D721Med (cell line): ENCODE measurements at regions not wholly inside any gene's neighbourhood (a gene's known extent, or its start where the extent isn't known, plus 50 kb on each side); places are given as distances from the start of the nearest gene placed in this dataset.

Experiments used
- DNase-seq: peaks from one replicate; pipeline ENCODE4 v3.0.0; 2011; ENCODE audit warnings: low spot score; ENCODE audit not compliant: insufficient read length
- FAIRE-seq: peaks from 2 replicates; lab custom pipeline; 2011; peaks lifted over from hg19 to GRCh38; lab: Jason Lieb, UNC
- TF ChIP-seq, protein P1 (sequence below): IDR thresholded peaks from 2 replicates; pipeline ENCODE4 v1.5.1; 2012; ENCODE audit warnings: mild to moderate bottlenecking, control low read depth; ENCODE audit not compliant: insufficient read depth; ENCODE audit errors: missing control alignments

DNA sequence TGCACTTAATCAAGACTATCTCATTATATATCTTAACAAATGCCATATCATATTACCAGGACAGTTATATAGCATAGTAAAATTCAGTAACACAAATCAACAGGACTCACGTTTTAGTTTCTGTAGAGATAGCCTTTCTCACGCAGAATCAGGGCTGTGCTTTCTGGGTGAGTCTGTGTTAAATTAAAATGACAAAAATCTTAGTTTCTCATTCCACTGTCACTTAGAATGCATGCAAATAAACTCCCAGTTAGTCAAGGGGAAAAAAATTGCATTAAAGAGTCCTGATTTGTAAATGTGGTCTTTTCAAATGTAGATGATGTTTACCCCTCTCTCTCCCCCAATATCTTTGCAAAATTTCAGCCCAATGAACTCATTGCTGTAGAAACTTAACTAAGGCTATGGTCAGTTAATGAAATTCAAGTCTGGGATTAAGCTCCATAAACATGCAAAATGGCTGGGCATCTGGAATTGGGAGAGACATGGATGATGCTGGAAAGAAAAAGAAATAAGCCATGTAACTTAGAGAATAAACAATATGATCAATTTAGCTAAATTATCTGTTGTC, 77.8 kb upstream of the MGAT4C start:
- FAIRE-seq (no peak), DNase-seq (no peak)
- TF ChIP-seq, protein P1, sequence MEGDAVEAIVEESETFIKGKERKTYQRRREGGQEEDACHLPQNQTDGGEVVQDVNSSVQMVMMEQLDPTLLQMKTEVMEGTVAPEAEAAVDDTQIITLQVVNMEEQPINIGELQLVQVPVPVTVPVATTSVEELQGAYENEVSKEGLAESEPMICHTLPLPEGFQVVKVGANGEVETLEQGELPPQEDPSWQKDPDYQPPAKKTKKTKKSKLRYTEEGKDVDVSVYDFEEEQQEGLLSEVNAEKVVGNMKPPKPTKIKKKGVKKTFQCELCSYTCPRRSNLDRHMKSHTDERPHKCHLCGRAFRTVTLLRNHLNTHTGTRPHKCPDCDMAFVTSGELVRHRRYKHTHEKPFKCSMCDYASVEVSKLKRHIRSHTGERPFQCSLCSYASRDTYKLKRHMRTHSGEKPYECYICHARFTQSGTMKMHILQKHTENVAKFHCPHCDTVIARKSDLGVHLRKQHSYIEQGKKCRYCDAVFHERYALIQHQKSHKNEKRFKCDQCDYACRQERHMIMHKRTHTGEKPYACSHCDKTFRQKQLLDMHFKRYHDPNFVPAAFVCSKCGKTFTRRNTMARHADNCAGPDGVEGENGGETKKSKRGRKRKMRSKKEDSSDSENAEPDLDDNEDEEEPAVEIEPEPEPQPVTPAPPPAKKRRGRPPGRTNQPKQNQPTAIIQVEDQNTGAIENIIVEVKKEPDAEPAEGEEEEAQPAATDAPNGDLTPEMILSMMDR: no peak

- TF ChIP-seq, protein P1: no peak
- DNase-seq (no peak), FAIRE-seq (no peak)
Measured at GRCh38 chr12:86331457-86331856, 75.3 kb upstream of the MGAT4C start.

- TF ChIP-seq, protein P1: no peak
- DNase-seq: no peak
- no peak for FAIRE-seq
Measured at GRCh38 chr12:86331012-86331411, 74.8 kb upstream of the MGAT4C start.

DNA sequence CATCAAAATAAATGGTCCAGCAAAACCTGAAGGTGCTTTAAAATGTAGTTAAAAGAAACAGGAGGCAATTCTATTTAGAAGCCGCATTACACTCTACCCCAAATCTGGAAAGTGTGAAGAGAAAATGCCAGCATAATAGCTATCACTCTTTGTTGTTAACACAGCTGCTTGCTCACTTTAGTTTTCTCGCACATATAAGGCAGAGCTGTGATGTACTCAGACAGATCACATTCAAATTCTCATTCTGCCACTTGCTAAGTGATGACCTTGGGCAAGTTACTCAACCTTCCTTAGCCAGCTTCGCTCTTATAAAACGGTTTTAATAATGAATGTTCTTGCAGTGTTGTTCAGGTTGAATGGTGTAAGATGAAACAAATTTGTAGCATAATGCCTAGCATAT, 56.0 kb upstream of the MGAT4C start:
- FAIRE-seq (no peak), DNase-seq (no peak)
- TF ChIP-seq, protein P1: no peak
